ENCODE measurements at regions not wholly inside any gene's neighbourhood (a gene's known extent, or its start where the extent isn't known, plus 50 kb on each side); places are given as distances from the start of the nearest gene placed in this dataset.

DNA sequence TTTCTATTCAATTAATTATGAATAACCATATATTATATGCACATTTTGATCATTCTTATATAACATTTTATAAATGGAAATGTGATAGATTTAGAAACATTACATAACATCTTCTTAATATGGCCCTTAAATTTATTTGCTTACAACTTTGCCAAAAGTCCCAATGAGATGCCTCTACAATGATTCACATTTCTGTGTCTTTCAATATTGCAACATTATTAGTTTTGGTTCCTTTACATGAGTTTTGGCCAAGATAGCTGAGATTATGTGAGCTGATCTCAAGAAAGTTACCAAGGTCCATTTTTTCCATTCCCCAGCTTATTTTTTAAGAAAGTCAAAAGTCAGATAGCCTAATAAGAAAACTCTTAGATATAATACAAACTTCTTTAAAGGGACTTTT lies 361.2 kb downstream of the PCDH7 start:
- H3K27ac ChIP-seq (ENCODE audit: low read depth, low read length, poor library complexity, severe bottlenecking), result no peak overlapping the region
- no peaks in the 10 kb centered on the region for H4K20me1 ChIP-seq (ENCODE audit: insufficient read depth, low read length)

GRCh38 chr4:31083456-31083855 lies 363.3 kb downstream of the PCDH7 start:
- Histone ChIP-seq H3K4me1 (ENCODE audit: insufficient read depth, low read length, severe bottlenecking) (no peaks in the 10 kb centered on the region), H3K79me2 (ENCODE audit: insufficient read depth, low read length) (no peaks in the 10 kb centered on the region), H3K9ac (ENCODE audit: low read length) (no peak overlapping the region), H3K4me3 (ENCODE audit: low read depth, low read length, poor library complexity, severe bottlenecking) (no peak overlapping the region), H3K36me3 (ENCODE audit: insufficient read depth, low read length) (no peaks in the 10 kb centered on the region), H2AFZ (ENCODE audit: low read length) (no peak overlapping the region), H3F3A (ENCODE audit: insufficient read depth, low read length) (no peaks in the 10 kb centered on the region), H3K4me2 (ENCODE audit: low read length) (no peak overlapping the region), H3K9me2 (ENCODE audit: low read depth, low read length) (no peaks in the 10 kb centered on the region), H3K27me3 (ENCODE audit: insufficient read depth, low read length) (no peaks in the 10 kb centered on the region), H4K20me1 (ENCODE audit: insufficient read depth, low read length) (no peaks in the 10 kb centered on the region), H3K9me3 (ENCODE audit: low read length) (no peaks in the 10 kb centered on the region), H3K27ac (ENCODE audit: low read depth, low read length, poor library complexity, severe bottlenecking) (no peak overlapping the region)
- TF ChIP-seq, protein P1, sequence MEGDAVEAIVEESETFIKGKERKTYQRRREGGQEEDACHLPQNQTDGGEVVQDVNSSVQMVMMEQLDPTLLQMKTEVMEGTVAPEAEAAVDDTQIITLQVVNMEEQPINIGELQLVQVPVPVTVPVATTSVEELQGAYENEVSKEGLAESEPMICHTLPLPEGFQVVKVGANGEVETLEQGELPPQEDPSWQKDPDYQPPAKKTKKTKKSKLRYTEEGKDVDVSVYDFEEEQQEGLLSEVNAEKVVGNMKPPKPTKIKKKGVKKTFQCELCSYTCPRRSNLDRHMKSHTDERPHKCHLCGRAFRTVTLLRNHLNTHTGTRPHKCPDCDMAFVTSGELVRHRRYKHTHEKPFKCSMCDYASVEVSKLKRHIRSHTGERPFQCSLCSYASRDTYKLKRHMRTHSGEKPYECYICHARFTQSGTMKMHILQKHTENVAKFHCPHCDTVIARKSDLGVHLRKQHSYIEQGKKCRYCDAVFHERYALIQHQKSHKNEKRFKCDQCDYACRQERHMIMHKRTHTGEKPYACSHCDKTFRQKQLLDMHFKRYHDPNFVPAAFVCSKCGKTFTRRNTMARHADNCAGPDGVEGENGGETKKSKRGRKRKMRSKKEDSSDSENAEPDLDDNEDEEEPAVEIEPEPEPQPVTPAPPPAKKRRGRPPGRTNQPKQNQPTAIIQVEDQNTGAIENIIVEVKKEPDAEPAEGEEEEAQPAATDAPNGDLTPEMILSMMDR (IDR thresholded peaks at IDR 0.05; ENCODE audit: low read length), result no peak
- no peak for TF ChIP-seq EZH2 (IDR thresholded peaks at IDR 0.05; ENCODE audit: borderline replicate concordance, low read length)

More for the DNA sequence above, 361.2 kb downstream of the PCDH7 start:
- Histone ChIP-seq H3K9me2 (ENCODE audit: low read depth, low read length) (no peaks in the 10 kb centered on the region), H3F3A (ENCODE audit: insufficient read depth, low read length) (no peaks in the 10 kb centered on the region), H3K27me3 (ENCODE audit: insufficient read depth, low read length) (no peaks in the 10 kb centered on the region), H3K79me2 (ENCODE audit: insufficient read depth, low read length) (no peaks in the 10 kb centered on the region), H3K9me3 (ENCODE audit: low read length) (no peaks in the 10 kb centered on the region), H3K4me3 (ENCODE audit: low read depth, low read length, poor library complexity, severe bottlenecking) (no peak overlapping the region), H3K4me2 (ENCODE audit: low read length) (no peak overlapping the region), H3K4me1 (ENCODE audit: insufficient read depth, low read length, severe bottlenecking) (no peaks in the 10 kb centered on the region), H3K9ac (ENCODE audit: low read length) (no peak overlapping the region), H2AFZ (ENCODE audit: low read length) (no peak overlapping the region), H3K36me3 (ENCODE audit: insufficient read depth, low read length) (no peaks in the 10 kb centered on the region)
- no peak for TF ChIP-seq EZH2 (IDR thresholded peaks at IDR 0.05; ENCODE audit: borderline replicate concordance, low read length)
- TF ChIP-seq, protein P1 (IDR thresholded peaks at IDR 0.05; ENCODE audit: low read length), result no peak

GRCh38 chr4:31084806-31085416 lies 364.7 kb downstream of the PCDH7 start:
- Histone ChIP-seq H3F3A (ENCODE audit: insufficient read depth, low read length) (no peaks in the 10 kb centered on the region), H3K27ac (ENCODE audit: low read depth, low read length, poor library complexity, severe bottlenecking) (no peak overlapping the region), H3K4me2 (ENCODE audit: low read length) (no peak overlapping the region), H4K20me1 (ENCODE audit: insufficient read depth, low read length) (no peaks in the 10 kb centered on the region), H3K4me1 (ENCODE audit: insufficient read depth, low read length, severe bottlenecking) (no peaks in the 10 kb centered on the region), H3K4me3 (ENCODE audit: low read depth, low read length, poor library complexity, severe bottlenecking) (no peak overlapping the region), H3K9ac (ENCODE audit: low read length) (no peak overlapping the region), H2AFZ (ENCODE audit: low read length) (no peak overlapping the region), H3K9me2 (ENCODE audit: low read depth, low read length) (no peaks in the 10 kb centered on the region), H3K9me3 (ENCODE audit: low read length) (no peaks in the 10 kb centered on the region), H3K36me3 (ENCODE audit: insufficient read depth, low read length) (no peaks in the 10 kb centered on the region), H3K27me3 (ENCODE audit: insufficient read depth, low read length) (no peaks in the 10 kb centered on the region), H3K79me2 (ENCODE audit: insufficient read depth, low read length) (no peaks in the 10 kb centered on the region)
- no peak for TF ChIP-seq EZH2 (IDR thresholded peaks at IDR 0.05; ENCODE audit: borderline replicate concordance, low read length)

- no peaks in the 10 kb centered on the region for H3K36me3 ChIP-seq (ENCODE audit: insufficient read depth, low read length)
- no peak for TF ChIP-seq EZH2 (IDR thresholded peaks at IDR 0.05; ENCODE audit: borderline replicate concordance, low read length)
- TF ChIP-seq, protein P1 (IDR thresholded peaks at IDR 0.05; ENCODE audit: low read length), result no peak
- H3K27me3 ChIP-seq (ENCODE audit: insufficient read depth, low read length), result no peaks in the 10 kb centered on the region
- no peaks in the 10 kb centered on the region for H3K9me2 ChIP-seq (ENCODE audit: low read depth, low read length)
- no peak overlapping the region for H2AFZ ChIP-seq (ENCODE audit: low read length)
- no peaks in the 10 kb centered on the region for H3K79me2 ChIP-seq (ENCODE audit: insufficient read depth, low read length)
- H3K27ac ChIP-seq (ENCODE audit: low read depth, low read length, poor library complexity, severe bottlenecking), result no peak overlapping the region
- H4K20me1 ChIP-seq (ENCODE audit: insufficient read depth, low read length), result no peaks in the 10 kb centered on the region
- no peaks in the 10 kb centered on the region for H3K4me1 ChIP-seq (ENCODE audit: insufficient read depth, low read length, severe bottlenecking)
- no peaks in the 10 kb centered on the region for H3F3A ChIP-seq (ENCODE audit: insufficient read depth, low read length)
- H3K4me2 ChIP-seq (ENCODE audit: low read length), result no peak overlapping the region
- H3K9me3 ChIP-seq (ENCODE audit: low read length), result no peaks in the 10 kb centered on the region
- H3K4me3 ChIP-seq (ENCODE audit: low read depth, low read length, poor library complexity, severe bottlenecking), result no peak overlapping the region
- no peak overlapping the region for H3K9ac ChIP-seq (ENCODE audit: low read length)
Observed at GRCh38 chr4:31085689-31086088, 365.5 kb downstream of the PCDH7 start.

Data from OCI-LY1 (cell line).